Caco-2 (cell line): ENCODE measurements at regions not wholly inside any gene's neighbourhood (a gene's known extent, or its start where the extent isn't known, plus 50 kb on each side); places are given as distances from the start of the nearest gene placed in this dataset.
A peak's percentile ranks its signal among the peaks of the same experiment; 100 is the strongest.

Experiments used
- BruUV-seq: library from RNA; stranded (reverse); fragments of 400-500 nt; replicated peaks from 2 replicates; lab custom pipeline; 2021; lab: Mats Ljungman, UMichigan
- CTCF ChIA-PET: fragments of 300-600 bp; sonication (Branson Sonifier 250); formaldehyde crosslinking; loops from one replicate; lab custom pipeline; 2022; ENCODE audit warnings: antibody characterized with exemption; lab: Charles Lee
- POLR2A ChIA-PET: fragments of 300-600 bp; sonication (Branson Sonifier 250); formaldehyde crosslinking; loops from one replicate; lab custom pipeline; 2022; ENCODE audit warnings: antibody characterized with exemption; lab: Charles Lee
- DNase-seq, 2 experiments: peaks; one replicate each; pipeline versions ENCODE4 v3.0.0 to v3.0.0-alpha.2; 2020 to 2022
- H3K27me3 ChIP-seq: replicated peaks from 2 replicates; pipeline ENCODE4 v1.6.0; 2011; ENCODE audit warnings: low read length; ENCODE audit not compliant: control insufficient read depth, insufficient read depth
- H3K36me3 ChIP-seq: 2 replicates; pipeline ENCODE4 v1.5.1; 2011; ENCODE audit warnings: low read length; ENCODE audit not compliant: control insufficient read depth, insufficient read depth
- H3K4me1 ChIP-seq: fragments of 250-450 bp; sonication (Bioruptor Pico); 2 replicates; pipeline ENCODE4 v1.5.1; 2020; ENCODE audit warnings: mild to moderate bottlenecking
- H3K4me3 ChIP-seq: 2 replicates; pipeline ENCODE4 v1.5.1; 2011; ENCODE audit warnings: low read depth, mild to moderate bottlenecking, control low read depth, low read length
- H3K9me3 ChIP-seq: fragments of 250-450 bp; sonication (Bioruptor Pico); 2 replicates; pipeline ENCODE4 v1.5.1; 2020; ENCODE audit warnings: mild to moderate bottlenecking, moderate library complexity
- H3K27ac Mint-ChIP-seq: one replicate; pipeline ENCODE4 v1.8.0; 2022; ENCODE audit warnings: mixed read lengths; ENCODE audit not compliant: unreplicated experiment
- H3K27me3 Mint-ChIP-seq: one replicate; pipeline ENCODE4 v1.8.0; 2022; ENCODE audit warnings: mixed read lengths; ENCODE audit not compliant: insufficient read depth, unreplicated experiment
- H3K36me3 Mint-ChIP-seq: one replicate; pipeline ENCODE4 v1.8.0; 2022; ENCODE audit warnings: mild to moderate bottlenecking, mixed read lengths; ENCODE audit not compliant: insufficient read depth, unreplicated experiment
- H3K4me1 Mint-ChIP-seq: one replicate; pipeline ENCODE4 v1.8.0; 2022; ENCODE audit warnings: low read depth, mixed read lengths; ENCODE audit not compliant: unreplicated experiment
- H3K4me3 Mint-ChIP-seq: one replicate; pipeline ENCODE4 v1.8.0; 2022; ENCODE audit warnings: mild to moderate bottlenecking, moderate library complexity, mixed read lengths; ENCODE audit not compliant: unreplicated experiment
- H3K9me3 Mint-ChIP-seq: one replicate; pipeline ENCODE4 v1.8.0; 2022; ENCODE audit warnings: mixed read lengths; ENCODE audit not compliant: unreplicated experiment
- intact Hi-C: fragments of 100-400 bp; cut with micrococcal nuclease; formaldehyde crosslinking; loops from one replicate; pipeline ENCODE4 v1.10.0; 2022; ENCODE audit not compliant: unreplicated experiment
- TF ChIP-seq, protein P1 (sequence below), 2 experiments: fragments of 200-600 bp in 1 of 2; IDR thresholded peaks; 1 replicate in 1 of 2; 2 replicates in 1 of 2; pipeline versions ENCODE4 v1.5.1 to v1.8.0; 2011 to 2022; ENCODE audit warnings: antibody characterized with exemption in 1 of 2, control low read depth in 1 of 2, inconsistent platforms in 1 of 2, low read depth in 1 of 2, low read length in 1 of 2, mild to moderate bottlenecking in 1 of 2, moderate library complexity in 1 of 2; ENCODE audit not compliant: insufficient read depth in 1 of 2, severe bottlenecking in 1 of 2, unreplicated experiment in 1 of 2

DNA sequence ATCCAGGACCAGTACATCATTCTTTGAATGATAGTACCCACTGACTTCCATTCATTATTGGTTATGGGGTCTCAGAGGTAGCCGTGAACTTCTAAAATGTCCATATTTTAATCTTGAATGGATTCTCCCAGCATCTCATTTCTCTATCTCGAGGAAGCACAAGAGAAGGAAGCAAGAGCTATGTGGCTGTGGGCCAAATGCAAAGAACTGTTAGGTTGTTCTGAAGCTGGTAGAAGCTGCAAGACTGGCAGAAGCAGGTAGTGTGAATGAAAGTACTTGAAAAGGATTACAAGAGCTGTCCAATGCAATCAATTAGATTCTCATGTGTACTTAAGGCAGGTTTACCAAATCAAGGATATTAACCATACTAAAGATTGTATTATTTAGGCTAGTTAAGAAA is 1131.8 kb downstream of the GRIK2 start:
- TF ChIP-seq, protein P1, sequence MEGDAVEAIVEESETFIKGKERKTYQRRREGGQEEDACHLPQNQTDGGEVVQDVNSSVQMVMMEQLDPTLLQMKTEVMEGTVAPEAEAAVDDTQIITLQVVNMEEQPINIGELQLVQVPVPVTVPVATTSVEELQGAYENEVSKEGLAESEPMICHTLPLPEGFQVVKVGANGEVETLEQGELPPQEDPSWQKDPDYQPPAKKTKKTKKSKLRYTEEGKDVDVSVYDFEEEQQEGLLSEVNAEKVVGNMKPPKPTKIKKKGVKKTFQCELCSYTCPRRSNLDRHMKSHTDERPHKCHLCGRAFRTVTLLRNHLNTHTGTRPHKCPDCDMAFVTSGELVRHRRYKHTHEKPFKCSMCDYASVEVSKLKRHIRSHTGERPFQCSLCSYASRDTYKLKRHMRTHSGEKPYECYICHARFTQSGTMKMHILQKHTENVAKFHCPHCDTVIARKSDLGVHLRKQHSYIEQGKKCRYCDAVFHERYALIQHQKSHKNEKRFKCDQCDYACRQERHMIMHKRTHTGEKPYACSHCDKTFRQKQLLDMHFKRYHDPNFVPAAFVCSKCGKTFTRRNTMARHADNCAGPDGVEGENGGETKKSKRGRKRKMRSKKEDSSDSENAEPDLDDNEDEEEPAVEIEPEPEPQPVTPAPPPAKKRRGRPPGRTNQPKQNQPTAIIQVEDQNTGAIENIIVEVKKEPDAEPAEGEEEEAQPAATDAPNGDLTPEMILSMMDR (IDR thresholded peaks at IDR 0.05; ENCODE audit: insufficient read depth in 1 of 2, low read depth in 1 of 2, low read length in 1 of 2, severe bottlenecking in 1 of 2, unreplicated experiment in 1 of 2), result no peak
- H3K4me3 Mint-ChIP-seq, result no peak overlapping the region
- H3K4me1 Mint-ChIP-seq, result no peaks in the 10 kb centered on the region
- ChIA-PET CTCF (no interaction called here), POLR2A (no interaction called here)
- Histone ChIP-seq H3K9me3 (no peaks in the 10 kb centered on the region), H3K4me3 (no peak overlapping the region), H3K4me1 (no peaks in the 10 kb centered on the region), H3K36me3 (no peaks in the 10 kb centered on the region), H3K27me3 (no peaks in the 10 kb centered on the region)
- no peaks in the 10 kb centered on the region for H3K36me3 Mint-ChIP-seq
- BruUV-seq, result no TSS peak
- no peaks in the 10 kb centered on the region for H3K9me3 Mint-ChIP-seq
- DNase-seq, result no peak
- no peak overlapping the region for H3K27ac Mint-ChIP-seq
- no peaks in the 10 kb centered on the region for H3K27me3 Mint-ChIP-seq
- intact Hi-C loops, result no loop called here

DNA sequence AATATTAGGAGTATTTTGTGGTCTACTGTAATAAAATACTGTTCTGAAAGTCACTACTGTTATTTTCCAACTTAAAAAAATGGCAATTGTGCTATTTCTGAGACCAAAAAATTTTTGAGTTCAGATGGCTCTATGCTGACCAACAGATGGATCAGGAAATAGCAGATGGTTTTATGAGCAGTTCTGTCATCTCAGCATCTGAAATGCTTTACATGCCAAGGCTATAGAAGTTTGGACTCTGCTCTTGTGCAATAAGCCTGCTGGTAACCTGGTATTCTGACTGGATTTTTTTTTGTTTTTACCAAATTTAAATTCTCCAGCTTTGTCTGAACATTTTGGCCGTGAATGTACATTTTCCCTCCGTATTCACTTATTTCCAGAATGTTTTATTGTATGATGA is 1127.5 kb downstream of the GRIK2 start:
- H3K4me1 ChIP-seq, result no peaks in the 10 kb centered on the region
- TF ChIP-seq, protein P1 (IDR thresholded peaks at IDR 0.05; ENCODE audit: insufficient read depth in 1 of 2, low read depth in 1 of 2, low read length in 1 of 2, severe bottlenecking in 1 of 2, unreplicated experiment in 1 of 2), result no peak
- H3K4me1 Mint-ChIP-seq, result peaks cover 7% of the 10 kb centered on the region
- intact Hi-C loops, result no loop called here
- no peak overlapping the region for H3K4me3 ChIP-seq
- no peaks in the 10 kb centered on the region for H3K9me3 Mint-ChIP-seq
- peak in 1 of 2 experiments; percentile 11 for DNase-seq
- no TSS peak for BruUV-seq
- CTCF ChIA-PET, result no interaction called here
- no peaks in the 10 kb centered on the region for H3K27me3 Mint-ChIP-seq
- H3K4me3 Mint-ChIP-seq, result no peak overlapping the region
- H3K36me3 ChIP-seq, result no peaks in the 10 kb centered on the region
- H3K36me3 Mint-ChIP-seq, result no peaks in the 10 kb centered on the region
- POLR2A ChIA-PET, result no interaction called here
- H3K9me3 ChIP-seq, result no peaks in the 10 kb centered on the region
- no peak overlapping the region for H3K27ac Mint-ChIP-seq
- H3K27me3 ChIP-seq, result no peaks in the 10 kb centered on the region

DNA sequence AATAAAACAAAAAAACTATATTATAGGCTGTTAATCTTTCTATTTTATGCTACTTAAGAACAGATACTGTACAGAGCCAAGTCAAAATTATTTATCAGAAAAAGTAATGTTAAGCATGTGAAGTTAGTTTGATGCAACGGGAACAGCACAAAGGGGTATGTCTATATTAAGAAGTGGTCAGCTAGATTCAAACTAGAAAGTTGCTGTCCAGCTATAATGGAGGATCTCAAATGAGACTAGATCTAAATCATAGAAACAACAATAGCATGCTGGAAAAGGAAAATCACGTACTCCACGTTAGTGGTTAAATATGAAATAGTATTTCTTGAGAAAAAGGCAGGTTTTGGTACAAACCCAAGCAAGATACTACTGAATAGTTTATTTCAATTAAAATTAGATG is 1124.0 kb downstream of the GRIK2 start:
- no peaks in the 10 kb centered on the region for H3K4me1 ChIP-seq
- H3K4me3 ChIP-seq, result no peak overlapping the region
- intact Hi-C loops, result no loop called here
- ChIA-PET CTCF (no interaction called here), POLR2A (no interaction called here)
- H3K4me3 Mint-ChIP-seq, result no peak overlapping the region
- no peaks in the 10 kb centered on the region for H3K27me3 Mint-ChIP-seq
- H3K27me3 ChIP-seq, result no peaks in the 10 kb centered on the region
- H3K4me1 Mint-ChIP-seq, result peaks cover 7% of the 10 kb centered on the region
- no peaks in the 10 kb centered on the region for H3K36me3 ChIP-seq
- H3K36me3 Mint-ChIP-seq, result no peaks in the 10 kb centered on the region
- no peak for DNase-seq
- TF ChIP-seq, protein P1 (IDR thresholded peaks at IDR 0.05; ENCODE audit: insufficient read depth in 1 of 2, low read depth in 1 of 2, low read length in 1 of 2, severe bottlenecking in 1 of 2, unreplicated experiment in 1 of 2), result no peak
- H3K9me3 Mint-ChIP-seq, result no peaks in the 10 kb centered on the region
- no peaks in the 10 kb centered on the region for H3K9me3 ChIP-seq
- BruUV-seq, result no TSS peak
- no peak overlapping the region for H3K27ac Mint-ChIP-seq
